HG02623 (cell line): ENCODE measurements at regions not wholly inside any gene's neighbourhood (a gene's known extent, or its start where the extent isn't known, plus 50 kb on each side); places are given as distances from the start of the nearest gene placed in this dataset.
"Not testable (repeated sequence)": the region's sequence is repeated elsewhere in the genome, so short reads cannot be mapped to it uniquely, and the experiment has no call there.

ENCODE experiments used
- ATAC-seq: cut with Tn5 transposase; IDR thresholded peaks from one replicate; pipeline ENCODE4 v1.9.1; 2021; ENCODE audit warnings: moderate library complexity; ENCODE audit not compliant: unreplicated experiment

DNA sequence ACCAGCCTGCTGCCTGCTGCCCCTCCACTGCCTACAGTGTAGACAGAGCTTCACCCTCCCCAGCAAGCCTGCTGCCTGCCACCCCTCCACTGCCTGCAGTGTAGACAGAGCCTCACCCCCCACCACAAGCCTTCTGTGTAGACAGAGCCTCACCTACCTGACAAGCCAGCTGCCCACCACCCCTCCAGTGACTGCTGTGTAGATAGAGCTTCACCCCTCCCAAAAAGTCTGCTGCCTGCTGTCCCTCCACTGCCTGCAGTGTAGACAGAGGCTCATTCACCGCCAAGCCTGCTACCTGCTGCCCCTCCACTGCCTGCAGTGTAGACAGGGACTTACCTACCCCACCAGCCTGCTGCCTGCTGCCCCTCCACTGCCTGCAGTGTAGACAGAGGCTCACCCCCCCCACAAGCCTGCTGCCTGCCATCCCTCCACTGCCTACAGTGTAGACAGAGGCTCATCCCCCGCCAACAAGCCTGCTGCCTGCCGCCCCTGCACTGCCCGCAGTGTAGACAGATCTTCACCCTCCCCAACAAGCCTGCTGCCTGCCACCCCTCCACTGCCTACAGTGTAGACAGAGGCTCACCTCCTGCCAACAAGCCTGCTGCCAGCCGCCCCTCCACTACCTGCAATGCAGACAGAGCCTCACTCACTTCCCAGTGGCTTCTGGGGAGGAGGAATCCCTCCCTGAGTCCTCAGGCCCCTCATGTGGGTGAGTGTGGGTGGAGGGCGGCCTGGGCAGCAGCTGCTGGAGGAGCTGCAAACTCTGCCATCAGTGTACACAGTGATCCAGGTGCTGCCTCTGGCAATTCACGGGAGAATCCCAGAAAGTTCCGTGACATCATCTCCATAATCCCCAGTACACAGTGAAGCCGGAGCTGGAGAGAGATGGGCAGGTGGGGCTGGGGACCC lies 140.9 kb downstream of the DLL1 start:
- ATAC-seq, result no peak

- ATAC-seq, result no peak
Measured at GRCh38 chr6:170148709-170149470, 142.0 kb downstream of the DLL1 start.

DNA sequence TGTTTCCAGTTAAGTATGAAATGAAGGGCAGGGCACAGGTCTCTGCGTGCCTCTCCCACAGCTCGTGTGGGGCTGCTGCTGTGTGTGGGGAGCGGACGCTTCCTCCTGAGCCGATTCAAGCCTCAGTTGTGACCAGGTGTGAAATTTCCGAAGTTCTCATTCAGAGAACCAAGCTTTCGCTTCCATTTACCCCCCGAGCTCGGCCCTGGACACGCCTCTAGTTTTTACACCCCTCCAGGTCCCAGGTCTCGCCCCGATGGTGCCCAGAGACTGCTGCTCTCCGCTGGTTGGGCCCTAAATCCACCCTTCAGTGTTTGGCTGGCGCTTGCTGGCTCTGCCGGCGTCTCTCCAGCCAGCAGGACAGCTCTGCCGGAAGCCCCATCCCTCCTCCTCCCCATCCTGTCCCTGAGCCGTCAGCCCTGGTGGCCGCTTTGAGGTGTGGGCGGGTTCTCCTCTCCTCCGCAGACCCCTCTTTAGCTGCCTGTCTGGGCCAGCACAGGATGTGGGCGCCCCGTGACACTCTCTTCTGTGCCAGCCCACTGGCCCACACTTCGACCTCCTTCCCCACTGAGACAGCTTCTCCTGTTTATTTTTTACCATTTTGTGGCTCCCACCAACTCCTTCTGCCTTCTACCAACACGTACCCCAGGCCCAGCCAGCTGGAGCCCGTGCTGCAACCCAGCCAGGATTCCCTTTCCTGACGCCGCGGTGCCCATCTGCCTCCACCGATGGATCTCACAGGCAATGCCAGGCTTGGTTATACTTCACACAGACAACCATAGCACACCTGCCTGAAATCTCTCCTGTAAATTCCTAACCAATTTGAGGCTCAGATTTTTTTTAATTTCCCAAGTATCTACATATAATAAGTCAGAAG lies 142.8 kb downstream of the DLL1 start:
- ATAC-seq, result no peak

DNA sequence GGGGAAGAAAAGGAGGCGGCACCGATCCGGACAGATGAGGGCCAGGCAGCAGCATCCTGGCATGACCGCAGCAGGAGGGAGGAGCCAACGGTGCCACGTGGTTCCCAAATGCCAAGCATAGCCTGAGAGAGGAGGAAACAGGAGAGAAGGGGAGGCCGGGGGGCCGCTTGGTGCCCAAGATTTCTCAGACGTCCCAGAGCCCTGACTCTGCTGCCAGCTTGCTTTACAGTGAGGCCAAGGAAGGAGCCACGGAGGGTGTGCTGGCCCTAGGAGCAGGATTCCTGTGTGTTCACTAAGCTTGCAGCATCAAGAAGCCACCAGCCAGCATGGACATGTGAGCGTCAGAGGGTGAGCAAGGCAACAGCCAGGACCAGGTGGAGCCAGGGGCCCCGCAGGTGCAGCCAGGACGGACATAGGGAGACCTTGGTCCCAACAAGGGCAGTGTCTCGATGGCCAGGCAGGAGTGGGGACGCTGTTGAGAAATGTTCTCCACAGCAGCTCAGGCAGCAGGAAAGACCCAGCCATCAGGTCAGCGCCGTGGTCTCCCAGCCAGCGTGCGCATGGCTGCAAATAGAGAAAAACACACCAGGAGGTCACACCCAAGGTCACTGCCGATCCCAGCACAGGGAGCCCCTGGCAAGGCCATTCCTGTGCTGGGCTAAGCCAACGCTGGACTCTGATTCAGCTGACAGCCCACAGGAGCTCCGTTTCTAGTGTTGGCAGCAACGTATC lies 143.7 kb downstream of the DLL1 start:
- ATAC-seq, result no peak

DNA sequence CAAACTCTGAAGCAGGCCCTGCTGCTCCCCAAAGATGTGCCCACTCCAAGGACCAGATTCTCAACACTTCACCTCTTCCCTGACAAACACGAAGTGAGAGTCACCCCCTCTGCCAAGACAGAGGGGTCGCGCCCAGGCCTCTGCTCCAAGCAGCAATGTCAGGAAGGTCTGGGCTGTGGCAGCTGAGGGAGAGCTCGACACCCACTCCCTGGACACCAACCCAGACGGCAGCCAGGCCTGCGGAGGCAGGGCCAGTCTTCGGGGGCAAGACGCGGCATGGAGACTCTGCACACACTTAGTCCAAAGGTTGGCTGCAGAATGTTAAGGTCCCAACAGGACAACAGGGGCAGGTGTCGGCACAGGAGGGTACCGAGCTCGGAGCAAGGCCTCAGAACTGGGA lies 144.2 kb downstream of the DLL1 start:
- no peak for ATAC-seq

- ATAC-seq, result not testable (repeated sequence)
Measured at GRCh38 chr6:170146131-170146530, 144.7 kb downstream of the DLL1 start.

GRCh38 chr6:170145716-170146115 lies 145.2 kb downstream of the DLL1 start:
- ATAC-seq, result not testable (repeated sequence)

DNA sequence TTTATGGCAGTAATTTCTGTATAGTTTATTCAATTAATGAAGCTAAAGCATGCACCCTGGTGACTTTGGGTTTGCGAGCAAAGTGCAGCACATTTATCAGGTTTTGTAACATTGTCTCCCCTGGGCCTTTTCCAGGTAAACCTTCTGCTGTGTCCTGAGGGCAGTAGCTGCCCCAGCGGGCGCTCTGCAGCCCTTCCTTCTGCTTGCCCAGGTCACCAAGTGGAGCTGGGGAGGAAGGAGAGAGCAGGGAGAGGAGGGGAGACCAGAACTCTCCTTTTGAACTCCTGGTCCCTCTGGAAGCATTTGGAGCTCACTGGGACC lies 145.6 kb downstream of the DLL1 start:
- no peak for ATAC-seq

DNA sequence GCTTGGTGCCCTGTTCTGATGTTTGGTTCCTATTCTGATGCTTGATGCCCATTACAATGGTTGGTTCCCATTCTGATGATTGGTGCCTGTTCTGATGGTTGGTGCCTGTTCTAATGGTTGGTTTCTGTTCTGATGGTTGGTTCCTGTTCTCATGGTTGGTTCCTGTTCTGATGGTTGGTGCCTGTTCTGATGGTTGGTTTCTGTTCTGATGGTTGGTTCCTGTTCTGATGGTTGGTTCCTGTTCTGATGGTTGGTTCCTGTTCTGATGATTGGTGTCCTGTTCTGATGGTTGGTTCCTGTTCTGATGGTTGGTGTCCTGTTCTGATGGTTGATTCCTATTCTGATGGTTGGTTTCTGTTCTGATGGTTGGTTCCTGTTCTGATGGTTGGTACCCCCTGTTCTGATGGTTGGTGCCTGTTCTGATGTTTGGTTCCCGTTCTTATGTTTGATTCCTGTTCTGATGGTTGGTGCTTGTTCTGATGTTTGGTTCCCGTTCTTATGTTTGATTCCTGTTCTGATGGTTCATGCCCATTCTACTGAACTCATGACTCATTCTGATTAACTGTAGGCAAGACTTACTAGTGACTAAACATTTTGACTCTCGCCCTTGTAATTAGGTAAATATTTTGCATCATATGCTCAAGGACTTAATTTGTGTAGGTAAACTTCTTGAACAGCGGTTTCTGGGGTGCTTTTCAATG lies 146.2 kb downstream of the DLL1 start:
- no peak for ATAC-seq

DNA sequence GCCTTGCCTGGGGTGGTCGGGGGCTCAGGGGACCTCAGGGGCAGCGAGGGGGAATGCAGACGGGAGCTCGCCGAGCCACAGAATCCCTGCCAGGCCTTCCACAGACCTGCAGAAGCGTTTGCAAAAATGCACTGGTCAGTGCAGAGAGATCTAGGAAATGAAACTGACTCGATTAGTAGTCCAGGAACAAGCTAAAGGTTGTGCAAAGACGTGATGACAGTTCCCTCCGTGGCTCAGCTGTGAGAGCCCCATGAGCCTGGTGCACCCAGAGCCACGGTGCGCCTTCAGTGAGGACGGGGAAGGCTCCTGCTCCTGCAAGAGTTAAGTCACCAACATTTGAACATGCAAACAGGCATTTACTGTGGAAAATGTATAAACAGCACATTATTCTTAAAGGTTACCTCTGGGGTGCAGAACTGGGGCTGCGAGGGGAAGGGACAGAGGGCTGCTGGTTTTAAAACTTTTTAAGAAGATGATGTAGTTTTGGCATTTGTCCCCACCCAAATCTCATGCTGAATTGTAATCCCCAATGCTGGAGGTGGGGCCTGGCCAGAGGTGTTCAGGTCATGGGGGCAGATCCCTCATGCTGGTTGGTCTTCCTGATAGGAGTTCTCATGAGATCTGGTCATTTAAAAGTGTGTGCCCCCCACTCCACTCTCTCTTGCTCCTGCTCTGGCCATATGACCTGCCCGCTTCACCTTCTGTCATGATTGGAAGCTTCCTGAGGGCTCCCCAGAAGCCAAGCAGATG lies 147.3 kb downstream of the DLL1 start:
- no peak for ATAC-seq

- ATAC-seq, result no peak
Measured at GRCh38 chr6:170142559-170142958, 148.3 kb downstream of the DLL1 start.

DNA sequence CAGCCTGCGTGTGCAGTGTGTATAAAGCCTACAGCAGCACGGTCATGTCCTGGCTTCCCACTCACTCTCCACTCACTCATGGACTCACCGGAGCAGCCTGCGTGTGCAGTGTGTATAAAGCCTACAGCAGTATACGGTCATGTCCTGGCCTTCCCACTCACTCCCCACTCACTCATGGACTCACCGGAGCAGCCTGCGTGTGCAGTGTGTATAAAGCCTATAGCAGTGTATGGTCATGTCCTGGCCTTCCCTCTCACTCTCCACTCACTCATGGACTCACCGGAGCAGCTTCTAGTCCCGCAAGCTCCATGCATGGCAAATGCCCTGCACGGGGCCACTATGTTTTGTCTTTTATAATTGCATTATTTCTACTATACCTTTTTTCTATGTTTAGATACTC lies 149.8 kb downstream of the DLL1 start:
- not testable (repeated sequence) for ATAC-seq

DNA sequence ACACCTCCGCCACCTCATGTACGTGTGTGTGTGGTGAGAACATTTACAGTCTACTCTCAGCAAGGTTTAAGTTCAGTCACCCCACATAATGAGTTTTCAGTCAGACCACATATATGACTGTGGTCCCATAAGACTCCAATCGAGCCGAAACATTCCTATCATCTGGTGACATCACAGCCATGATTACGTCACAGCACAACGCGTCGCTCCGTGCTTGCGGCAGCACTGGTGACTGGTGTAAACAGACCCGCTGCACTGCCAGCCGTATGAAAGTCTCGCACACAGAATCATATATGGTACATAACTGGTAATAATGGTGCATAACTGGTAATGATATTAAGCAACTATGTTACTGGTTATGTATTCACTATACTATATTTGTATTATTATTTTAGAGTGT lies 150.7 kb downstream of the DLL1 start:
- ATAC-seq, result no peak

DNA sequence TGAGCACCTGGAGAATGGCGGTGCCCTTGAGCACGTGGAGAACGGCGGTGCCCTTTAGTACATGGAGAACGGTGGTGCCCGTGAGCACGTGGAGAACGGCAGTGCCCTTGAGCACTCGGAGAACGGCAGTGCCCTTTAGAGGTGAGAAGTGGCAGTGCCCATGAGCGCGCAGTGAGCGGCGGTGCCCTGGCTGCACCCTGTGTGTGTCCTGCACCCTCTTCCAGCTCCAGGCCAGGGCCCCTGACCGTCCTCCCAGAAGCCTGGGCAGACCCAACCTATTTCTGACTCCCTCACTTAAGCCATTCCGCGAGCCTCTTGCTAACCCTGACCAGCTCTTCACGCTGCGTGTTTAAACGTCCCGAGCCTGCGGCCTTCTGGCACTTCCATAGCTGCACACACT lies 151.3 kb downstream of the DLL1 start:
- no peak for ATAC-seq

GRCh38 chr6:170139046-170139445 lies 151.8 kb downstream of the DLL1 start:
- ATAC-seq, result not testable (repeated sequence)

DNA sequence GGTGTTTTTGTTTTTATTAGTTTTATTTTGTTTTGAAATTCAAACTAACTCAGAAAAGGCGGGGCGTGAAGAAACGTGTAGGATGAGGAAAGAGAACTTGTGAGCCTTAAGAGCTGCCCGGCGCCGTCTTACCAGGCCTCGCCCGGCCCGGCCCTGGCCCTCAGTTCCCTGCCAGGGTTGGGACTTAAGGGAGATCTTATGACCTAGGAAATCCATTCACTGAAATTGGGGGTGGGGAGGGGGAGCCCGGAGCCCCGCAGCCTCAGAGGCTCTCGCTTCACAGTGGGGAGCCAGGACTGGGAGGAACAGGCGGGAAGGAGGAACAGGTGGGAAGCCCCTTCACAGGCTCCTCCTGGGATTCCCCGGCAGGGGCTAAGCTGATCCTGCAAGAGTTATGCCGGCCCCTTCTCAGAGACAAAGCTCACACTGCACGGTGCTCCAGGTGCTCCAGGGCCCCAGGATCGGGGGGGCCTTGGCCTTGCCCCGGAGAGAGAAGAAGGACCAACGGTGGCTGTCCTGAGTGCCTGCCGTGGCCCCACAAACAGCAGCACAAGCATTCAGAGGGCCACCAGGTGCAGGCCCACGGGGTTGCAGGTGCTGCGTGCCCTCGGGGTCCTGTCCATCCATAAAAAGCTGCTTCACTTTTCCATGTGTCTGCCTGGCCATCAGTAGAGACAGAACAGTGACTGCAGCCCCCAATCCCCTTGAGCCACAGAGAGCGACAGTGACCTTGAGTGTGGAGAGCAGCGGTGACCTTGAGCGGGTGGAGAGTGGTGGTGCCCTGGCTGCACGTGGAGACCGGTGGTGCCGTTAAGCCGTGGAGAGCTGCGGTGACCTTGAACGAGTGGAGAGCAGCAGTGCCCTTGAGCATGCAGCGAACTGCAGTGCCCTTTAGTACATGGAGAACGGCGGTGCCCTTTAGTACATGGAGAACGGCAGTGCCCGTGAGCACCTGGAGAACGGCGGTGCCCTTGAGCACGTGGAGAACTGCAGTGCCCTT lies 152.7 kb downstream of the DLL1 start:
- ATAC-seq, result no peak

GRCh38 chr6:170137176-170137891 lies 153.5 kb downstream of the DLL1 start:
- ATAC-seq, result no peak
